ENCODE measurements at regions not wholly inside any gene's neighbourhood (a gene's known extent, or its start where the extent isn't known, plus 50 kb on each side); places are given as distances from the start of the nearest gene placed in this dataset.

DNA sequence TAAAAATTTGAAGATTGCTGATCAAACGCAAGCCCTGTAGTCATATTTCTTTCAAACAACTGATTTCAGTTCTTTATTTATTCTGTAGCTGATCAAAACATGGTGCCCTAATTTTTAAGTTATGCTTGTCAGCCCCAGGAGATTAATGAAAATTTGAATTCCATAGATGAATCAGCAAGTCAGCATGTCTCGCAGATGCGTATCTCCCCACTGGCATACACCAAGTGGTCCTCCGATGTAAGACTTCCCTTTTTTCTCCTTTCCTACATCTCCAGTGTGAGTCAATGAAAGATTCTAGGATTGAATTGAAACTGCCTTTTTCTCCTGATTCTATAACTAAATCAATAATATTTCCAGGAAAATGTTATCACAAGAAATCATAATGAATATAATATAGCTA is 539.6 kb upstream of the NOX3 start:
- TF ChIP-seq CTCF (conservative IDR thresholded peaks at IDR 0.05; ENCODE audit: low read depth, low read length) (no peak), RAD21 (IDR thresholded peaks at IDR 0.05; ENCODE audit: low read length) (no peak), RCOR1 (IDR thresholded peaks at IDR 0.05; ENCODE audit: insufficient replicate concordance, low read length) (no peak), POLR2A (IDR thresholded peaks at IDR 0.05; ENCODE audit: low read depth, low read length) (no peak), CEBPB (IDR thresholded peaks at IDR 0.05; ENCODE audit: low read depth, low read length) (no peak), CHD1 (IDR thresholded peaks at IDR 0.05; ENCODE audit: low read depth, low read length) (no peak), SMC3 (IDR thresholded peaks at IDR 0.05; ENCODE audit: low read depth, low read length) (no peak), BHLHE40 (IDR thresholded peaks at IDR 0.05; ENCODE audit: low read depth, low read length) (no peak)
